Thoracic aorta (tissue), 2 donors: ENCODE measurements at regions not wholly inside any gene's neighbourhood (a gene's known extent, or its start where the extent isn't known, plus 50 kb on each side); places are given as distances from the start of the nearest gene placed in this dataset.
"Not testable (repeated sequence)": the region's sequence is repeated elsewhere in the genome, so short reads cannot be mapped to it uniquely, and the experiment has no call there.

Experiments used
- ATAC-seq: fragments of 150-250 bp; one replicate; pipeline ENCODE4 v1.8.0; 2017; ENCODE audit warnings: low read depth; ENCODE audit not compliant: insufficient number of reproducible peaks, low FRiP score
- DNase-seq: peaks from one replicate; pipeline ENCODE4 v3.0.0-alpha.2; 2020; ENCODE audit warnings: low spot score
- H3K27ac ChIP-seq, 2 donors: fragments of 200-600 bp; sonication (generic); 1 replicate in 1 of 2; 2 replicates in 1 of 2; pipeline ENCODE4 v1.5.1; 2016; ENCODE audit warnings: mild to moderate bottlenecking in 2 of 2, moderate library complexity in 2 of 2
- H3K27me3 ChIP-seq: fragments of 200-600 bp; sonication (generic); replicated peaks from 2 replicates; pipeline ENCODE4 v1.6.0; 2016; ENCODE audit warnings: mild to moderate bottlenecking; ENCODE audit not compliant: insufficient read depth
- H3K36me3 ChIP-seq: fragments of 200-600 bp; sonication (generic); one replicate; pipeline ENCODE4 v1.5.1; 2016
- H3K4me1 ChIP-seq, 2 donors: fragments of 200-600 bp; sonication (generic); 1 replicate in 1 of 2; 2 replicates in 1 of 2; pipeline versions ENCODE4 v1.5.1 to v1.6.0; 2016; ENCODE audit warnings: low read depth in 2 of 2, mild to moderate bottlenecking in 1 of 2; ENCODE audit not compliant: control insufficient read depth in 1 of 2
- H3K4me3 ChIP-seq: fragments of 200-600 bp; sonication (generic); 2 replicates; pipeline ENCODE4 v1.5.1; 2016; ENCODE audit warnings: mild to moderate bottlenecking
- H3K9me3 ChIP-seq: fragments of 200-600 bp; sonication (generic); 2 replicates; pipeline ENCODE4 v1.5.1; 2016
- CTCF ChIP-seq: fragments of 200-600 bp; sonication (generic); IDR thresholded peaks from one replicate; pipeline ENCODE4 v1.5.1; 2019; ENCODE audit warnings: antibody characterized with exemption

DNA sequence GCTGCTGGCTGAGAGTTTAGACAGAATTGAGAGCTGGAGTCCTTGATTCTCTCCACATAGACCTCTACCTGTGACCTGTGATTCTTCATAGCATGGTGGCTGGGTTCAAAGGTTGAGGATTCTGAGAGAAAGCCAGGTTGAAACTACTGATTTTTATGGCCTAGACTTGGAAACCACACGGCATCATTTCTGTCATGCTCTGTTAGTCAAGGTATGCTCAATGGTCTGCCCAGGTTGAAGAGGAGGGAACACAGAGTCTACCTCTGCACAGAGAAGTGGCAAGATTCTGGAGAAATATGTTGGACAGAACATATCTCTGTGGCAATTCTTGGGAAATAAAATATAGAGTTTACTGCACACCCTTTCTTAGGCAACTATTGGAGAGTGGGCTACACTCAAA is 57.2 kb upstream of the CXorf66 start:
- H3K27me3 ChIP-seq: no peaks in the 10 kb centered on the region
- H3K36me3 ChIP-seq: no peaks in the 10 kb centered on the region
- no peaks in the 10 kb centered on the region for H3K4me1 ChIP-seq
- H3K9me3 ChIP-seq: no peaks in the 10 kb centered on the region
- no peak for DNase-seq
- H3K27ac ChIP-seq: no peak overlapping the region
- no peak for TF ChIP-seq CTCF
- no peak for ATAC-seq
- no peak overlapping the region for H3K4me3 ChIP-seq

GRCh38 chrX:140019134-140019533 is 53.8 kb upstream of the CXorf66 start:
- not testable (repeated sequence) for H3K27ac ChIP-seq, DNase-seq, ATAC-seq, H3K4me1 ChIP-seq, H3K9me3 ChIP-seq, H3K36me3 ChIP-seq, H3K27me3 ChIP-seq, H3K4me3 ChIP-seq
